Kidney capillary endothelial cell (primary cell): ENCODE measurements at regions not wholly inside any gene's neighbourhood (a gene's known extent, or its start where the extent isn't known, plus 50 kb on each side); places are given as distances from the start of the nearest gene placed in this dataset.
"Not testable (repeated sequence)": the region's sequence is repeated elsewhere in the genome, so short reads cannot be mapped to it uniquely, and the experiment has no call there.

Source experiments
- DNase-seq: peaks from one replicate; pipeline ENCODE4 v3.0.0-alpha.2; 2018; ENCODE audit warnings: low spot score

DNA sequence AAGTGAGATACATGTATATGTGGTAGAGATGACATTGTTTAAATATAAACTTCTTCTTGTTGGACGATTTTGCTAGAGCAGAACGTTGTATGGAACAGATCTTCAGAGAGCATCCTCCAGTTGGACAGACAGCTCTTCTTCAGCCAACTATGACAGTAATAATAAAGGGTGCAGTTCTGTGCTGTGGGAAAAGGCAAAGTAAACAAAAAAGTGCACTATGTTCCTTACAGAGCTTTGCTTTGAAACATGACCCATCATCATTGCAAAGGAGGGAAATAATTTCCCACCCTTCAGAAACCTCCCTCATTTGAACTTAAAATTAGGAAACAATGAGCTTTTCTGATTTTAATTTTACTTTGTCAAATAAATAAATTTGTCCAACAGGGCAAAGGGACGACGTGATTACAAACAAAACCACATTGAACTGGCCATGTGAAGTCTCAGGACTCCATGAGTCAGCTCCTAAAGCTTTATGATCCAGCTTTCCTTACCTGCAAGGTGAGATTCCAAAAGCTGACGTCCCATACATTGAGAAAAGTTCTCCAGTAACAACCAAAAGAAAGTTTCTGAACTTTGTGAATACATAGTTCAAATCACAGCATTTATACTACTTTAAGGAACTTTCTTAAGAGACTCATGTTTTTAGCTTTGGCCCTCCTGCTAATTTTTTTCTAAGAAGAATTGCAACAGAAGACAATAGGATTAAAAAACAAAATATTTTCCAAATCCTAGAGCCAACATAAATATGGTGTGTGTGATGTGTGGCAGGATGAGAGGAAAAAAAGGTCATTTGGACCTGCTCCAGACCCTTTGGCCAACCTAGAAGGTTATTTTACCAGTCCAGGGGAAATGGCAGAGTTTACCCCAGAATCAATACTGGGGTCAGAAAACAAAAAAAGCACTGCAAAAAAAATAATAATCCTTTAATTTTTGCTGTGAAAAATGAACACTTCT is 565.4 kb upstream of the NRP1 start:
- no peak for DNase-seq

DNA sequence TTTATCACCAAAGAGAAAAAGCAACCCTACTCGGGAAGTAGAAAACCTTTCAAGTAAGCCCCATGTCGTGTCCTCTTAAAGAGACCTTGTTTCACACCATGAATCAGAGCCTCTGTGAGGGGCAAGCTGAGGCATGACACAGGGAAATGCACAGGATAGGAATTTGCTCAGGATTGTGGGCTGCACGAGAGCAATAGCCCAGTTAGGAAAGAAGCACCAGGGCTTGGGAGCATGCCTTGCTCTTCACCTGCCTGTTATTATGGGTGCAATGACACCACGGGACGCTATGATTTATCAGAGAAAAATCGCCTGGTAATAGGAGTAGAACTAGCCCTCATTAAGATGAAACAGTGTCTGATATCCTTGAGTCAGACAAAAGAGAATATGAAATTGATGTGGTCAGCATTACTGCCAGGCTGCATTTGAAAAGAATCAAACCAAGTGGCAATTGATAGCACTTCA is 562.9 kb upstream of the NRP1 start:
- DNase-seq = no peak

DNA sequence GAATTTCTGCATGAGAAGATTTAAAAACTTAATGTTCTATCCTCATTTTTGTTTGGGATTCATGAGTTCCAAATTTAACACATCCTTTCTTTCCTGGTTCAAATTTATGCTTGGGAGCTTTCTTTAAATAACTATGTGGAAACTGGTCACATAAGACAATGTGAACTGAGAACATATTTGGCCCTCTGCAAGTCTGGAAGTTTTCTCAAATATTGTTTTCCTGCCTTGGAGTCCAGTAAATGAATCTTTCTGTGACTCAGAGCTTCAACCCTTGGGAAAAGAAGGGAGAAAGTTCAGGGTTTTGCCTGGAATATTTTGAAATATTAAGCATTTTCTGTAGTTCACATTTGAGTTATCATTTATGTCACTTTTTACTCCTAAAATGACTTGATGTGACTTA is 559.0 kb upstream of the NRP1 start:
- DNase-seq = no peak

DNA sequence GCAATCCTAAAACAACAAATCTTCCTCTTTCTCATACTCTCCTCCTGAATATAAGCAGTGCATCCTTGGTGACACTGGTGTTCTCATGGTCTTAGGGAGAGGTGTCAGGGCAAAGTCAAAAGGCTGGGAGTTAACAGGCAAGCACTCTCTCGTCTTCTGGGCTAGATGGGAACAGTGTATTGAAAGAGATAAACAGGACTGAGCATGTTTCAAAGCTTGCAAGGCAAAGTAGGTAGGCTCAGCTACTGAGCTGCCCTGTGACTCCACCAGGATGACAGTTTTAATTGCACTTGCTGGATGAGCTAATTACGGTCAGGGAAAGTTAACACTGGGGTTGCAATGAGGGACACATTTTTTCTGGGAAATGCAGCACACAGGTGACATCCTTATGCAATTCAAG is 554.9 kb upstream of the NRP1 start:
- no peak for DNase-seq

DNA sequence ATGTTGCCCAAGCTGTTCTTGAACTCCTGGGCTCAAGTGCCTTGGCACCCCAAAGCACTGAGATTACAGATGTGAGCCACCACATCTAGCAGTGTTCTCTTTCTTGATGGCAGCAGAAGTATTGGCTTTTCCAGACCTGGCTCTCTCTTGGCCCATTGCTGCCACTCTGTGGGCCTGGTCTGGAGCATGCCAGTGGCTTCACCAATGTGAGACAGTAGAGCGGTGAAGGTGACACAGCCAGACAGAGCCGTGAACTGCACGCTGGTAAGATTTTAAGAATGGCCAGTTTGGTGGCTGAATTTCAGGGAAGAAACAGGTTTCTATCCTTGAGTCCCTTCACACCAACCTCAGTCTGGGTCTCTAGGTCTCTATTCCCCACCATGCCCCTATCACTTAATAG is 552.7 kb upstream of the NRP1 start:
- DNase-seq = no peak

DNA sequence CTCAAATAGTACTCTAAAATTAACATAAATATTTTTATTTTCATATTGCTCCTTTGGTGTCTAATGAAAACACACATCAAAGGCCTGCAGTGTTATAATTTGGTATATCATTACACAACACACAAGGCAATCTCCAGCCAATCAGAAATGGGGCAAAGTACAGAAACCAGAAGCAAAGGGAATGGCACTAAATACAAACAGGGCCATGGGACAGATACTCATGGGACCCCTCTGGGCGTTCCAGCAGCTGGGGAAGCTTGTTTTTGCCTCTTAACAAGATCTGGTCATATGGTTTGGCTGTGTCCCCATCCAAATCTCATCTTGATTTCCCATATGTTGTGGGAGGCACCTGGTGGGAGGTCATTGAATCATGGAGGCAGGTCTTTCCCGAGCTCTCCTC is 551.8 kb upstream of the NRP1 start:
- no peak for DNase-seq

DNA sequence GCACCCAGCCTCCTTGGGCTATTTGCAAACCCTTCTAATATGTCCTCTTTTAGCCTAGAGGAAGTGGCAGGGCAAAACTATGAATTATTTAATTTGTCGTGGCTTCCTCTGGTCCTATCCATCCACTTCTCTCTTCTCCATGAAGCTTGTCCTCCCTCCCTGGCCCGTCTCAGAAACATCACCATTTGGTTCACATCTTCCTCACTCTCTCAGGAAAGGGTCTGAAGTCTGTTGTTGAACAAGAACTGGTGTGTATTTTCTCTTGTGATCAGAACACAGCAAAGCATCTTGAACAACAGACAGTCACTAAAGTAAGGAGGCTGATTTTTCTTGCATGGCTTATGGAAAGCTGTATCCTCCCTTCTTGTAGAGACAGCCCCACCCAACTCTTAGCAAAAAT is 550.1 kb upstream of the NRP1 start:
- no peak for DNase-seq

DNA sequence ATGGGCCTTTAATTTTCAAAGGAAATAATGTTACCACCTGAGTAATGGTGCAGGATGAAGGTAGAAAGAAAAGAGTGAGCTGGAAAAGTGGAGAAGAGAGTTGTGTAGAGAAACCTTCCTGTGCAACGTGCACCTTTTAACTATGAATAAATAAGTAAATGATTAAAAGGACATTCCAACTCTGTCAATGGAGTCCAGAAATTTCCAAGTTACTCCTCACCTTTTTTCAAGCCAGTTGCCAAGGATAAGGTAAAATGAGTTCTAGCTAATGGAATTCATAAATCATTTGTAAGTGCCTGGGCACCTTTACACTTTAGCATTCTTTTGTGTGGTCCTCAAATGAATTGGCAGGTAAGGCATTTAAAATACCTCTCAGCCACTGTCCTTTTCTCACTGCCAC is 549.4 kb upstream of the NRP1 start:
- no peak for DNase-seq

DNA sequence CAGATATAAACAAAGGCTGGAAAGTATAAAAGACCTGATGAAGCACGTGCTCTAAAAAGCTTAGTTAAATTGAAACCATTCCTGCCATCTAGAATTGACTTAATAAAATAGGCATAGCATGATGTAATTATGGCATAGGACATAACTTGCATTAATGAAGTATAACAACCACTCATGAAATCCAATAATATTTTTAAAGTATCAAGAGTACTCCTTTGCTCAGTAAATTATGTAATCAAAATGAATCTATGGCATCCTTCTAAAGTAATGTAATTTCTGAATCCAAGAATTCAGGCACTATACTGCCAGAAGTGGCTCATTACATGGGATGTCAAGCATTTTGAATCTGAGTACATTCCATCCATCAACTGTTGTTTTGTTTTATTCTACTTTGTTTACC is 548.5 kb upstream of the NRP1 start:
- DNase-seq = no peak

DNA sequence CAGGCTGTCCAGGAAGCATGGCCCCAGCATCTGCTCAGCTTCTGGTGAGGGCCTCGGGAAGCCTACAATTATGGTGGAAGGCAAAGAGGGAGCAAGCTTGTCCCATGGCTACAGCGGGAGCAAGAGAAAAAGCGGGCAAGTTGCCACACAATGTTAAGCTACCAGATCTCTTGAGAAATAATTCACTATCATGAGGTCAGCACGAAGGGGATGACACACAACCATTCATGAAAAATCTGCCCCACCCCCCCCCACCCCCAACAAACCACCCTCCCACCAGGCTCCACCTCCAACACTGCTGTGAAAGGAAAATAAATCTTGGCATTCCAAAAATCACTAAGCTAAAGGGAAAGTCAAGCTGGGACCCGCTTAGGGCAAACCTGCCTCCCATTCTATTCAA is 545.8 kb upstream of the NRP1 start:
- no peak for DNase-seq

DNA sequence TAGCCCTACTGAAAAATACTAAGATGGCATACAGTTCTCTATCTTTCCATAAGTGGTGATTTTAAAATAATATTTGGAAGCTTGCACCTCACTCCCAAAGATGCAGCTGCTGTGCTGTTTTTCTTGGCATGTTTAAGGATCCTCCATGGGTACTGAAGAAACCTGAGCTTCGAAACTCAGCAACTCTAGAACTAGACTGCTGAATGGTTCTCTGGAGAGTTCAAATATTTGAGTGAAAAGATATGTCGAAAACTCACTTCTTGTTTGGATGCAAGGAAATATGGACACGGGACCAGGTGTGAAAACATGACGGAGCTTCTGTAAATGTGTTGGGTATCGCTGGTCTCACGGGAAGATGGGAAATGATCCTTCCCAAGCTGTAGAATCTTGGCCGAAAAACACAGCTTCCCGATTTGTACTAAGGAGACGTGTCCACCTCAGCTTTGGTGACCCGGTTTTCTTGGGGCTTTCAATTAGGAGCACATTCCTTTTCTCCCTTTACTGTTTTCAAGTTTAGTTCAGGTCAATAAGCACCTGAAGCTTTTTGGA is 543.8 kb upstream of the NRP1 start:
- no peak for DNase-seq

DNA sequence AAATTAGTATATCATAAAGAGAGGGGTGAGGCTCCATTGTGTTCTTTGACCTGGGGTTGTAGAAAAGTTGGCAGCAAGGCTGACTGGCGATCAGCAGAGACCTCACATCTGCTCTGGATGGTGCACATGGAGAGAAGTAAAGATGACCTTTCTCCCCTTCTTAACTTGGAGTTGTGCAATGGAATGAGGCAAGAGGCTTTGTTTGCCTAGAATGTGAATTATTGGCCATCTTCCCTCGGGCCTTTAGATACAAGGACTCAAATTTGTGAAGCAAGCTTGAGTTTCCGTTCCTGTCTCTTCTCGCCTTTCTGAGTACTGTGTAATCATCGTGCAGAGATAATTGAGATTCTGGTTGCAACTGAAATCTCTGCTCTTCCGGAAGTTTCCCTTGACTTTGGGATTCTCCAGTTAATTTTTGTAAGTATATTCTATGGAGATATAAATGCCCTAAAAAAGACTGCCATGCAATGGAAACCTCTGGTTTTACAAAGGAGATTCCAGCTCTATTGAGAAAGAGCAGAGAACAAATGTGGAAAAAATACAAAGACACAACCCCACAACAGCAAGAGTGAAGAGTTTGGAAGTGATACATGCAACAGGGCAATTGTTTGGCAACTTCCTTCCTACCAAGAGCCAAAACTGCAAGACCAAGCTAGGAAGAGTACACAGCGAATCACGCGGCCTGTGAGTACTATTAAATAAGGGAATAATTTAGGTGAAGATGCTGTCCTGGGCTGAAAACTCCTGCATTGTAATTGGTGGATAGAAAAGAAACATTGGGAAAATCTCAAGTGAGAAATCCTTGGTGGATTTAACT is 542.3 kb upstream of the NRP1 start:
- DNase-seq = no peak

DNA sequence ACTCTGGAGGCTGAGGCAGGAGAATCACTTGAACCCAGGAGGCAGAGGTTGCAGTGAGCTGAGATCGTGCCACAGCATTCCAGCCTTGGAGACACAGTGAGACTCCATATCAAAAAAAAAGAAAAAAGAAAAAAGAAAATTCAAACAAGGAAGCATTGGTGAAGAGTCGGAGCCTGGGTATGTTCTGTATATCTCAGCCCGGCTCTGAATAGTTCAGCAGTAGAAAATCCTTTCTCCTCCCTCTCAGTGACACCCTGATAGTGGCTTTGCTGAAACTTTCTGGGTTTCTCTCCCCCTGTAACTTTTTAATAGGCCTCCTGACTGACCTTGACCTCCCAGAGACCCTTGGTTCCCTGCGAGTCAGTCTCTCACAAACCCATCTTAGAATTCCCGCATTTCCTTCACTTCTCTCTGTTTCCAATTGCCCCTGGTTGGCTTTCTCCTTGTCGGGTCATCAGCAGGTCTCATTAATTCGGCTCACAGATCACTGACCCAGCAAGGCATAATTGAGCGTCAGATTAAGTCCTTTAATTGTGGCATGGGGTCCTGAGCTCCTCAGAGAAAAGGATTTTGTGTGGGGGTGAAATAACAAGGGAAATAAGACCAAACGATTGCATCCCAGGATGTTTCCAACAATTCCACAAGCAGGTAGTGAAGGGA is 541.6 kb upstream of the NRP1 start:
- no peak for DNase-seq

DNA sequence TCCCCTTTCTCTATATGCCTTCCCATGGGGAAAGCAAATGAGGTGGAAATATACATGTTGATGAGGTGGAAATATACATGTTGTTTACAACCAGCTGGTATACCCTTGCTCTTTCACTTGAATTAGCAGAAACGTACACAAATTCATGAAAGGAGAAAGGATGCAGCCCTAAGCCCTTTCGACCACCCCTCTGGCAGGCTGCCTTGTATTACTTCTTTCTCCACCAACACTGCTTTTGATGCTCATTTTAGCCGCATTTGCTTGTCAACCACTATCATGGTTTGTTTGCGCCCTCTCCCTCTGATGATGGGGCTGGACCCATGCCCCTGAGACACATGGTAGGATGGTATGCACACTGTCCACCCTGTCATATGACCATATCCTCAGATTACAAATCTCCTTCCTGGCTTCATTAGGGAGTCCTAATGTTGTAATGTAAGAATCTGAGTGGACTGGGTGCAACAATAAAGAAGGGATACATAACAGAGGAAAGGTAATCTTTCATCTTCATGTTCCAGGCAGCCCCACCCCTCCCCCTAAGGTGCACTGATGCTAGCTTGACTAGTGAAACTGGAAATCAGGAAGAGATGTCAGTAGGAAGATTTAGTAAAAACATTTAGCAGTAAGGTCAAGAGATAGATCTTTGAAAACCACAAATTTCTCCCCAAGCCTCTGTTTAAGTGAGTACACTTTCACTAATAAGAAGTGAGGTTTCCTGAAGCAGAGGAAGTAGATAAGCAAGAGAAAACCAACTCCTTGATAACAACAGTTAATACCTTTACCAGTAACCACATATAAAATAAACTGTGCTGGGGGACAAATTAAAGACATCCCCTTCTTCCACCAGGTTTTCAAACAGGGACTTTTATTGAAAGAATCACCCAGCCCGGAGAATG is 536.8 kb upstream of the NRP1 start:
- DNase-seq = no peak

DNA sequence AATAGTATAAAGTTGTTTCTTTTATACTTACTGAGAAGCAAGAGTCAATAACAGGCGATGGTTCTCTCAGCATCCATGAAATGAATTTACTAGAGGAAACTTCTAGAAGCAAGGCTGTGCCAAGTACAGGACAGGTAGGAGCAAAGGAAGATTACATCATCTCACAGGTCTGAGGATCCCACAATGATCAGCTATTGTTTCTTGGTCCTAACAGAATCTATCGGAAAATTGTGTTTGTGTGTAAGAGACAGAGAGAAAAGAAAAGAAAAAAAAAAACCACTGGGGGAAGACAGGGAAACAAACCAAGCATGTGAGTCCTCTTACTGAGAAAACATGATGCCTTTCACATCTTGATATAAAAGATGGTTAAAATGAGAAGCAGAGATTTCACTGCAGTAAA is 535.0 kb upstream of the NRP1 start:
- no peak for DNase-seq

DNA sequence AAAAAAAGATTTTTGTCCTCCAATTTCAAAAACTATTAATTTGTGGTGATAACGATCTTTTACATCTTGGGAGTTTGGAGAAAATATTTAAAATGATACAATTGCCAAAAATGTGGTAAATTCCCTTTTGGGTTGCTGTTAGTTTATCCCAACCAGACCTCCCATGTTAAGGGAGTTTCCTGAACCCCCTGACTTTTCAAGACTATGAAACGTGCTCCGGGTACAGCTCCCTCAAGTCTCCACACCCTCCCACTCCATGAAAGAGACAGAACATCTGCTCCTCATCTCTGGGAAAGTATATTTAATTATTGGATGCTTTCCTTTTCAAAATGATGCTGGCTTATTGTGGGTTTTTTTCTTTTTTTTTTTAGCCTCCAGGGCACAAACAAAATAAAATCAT is 534.6 kb upstream of the NRP1 start:
- no peak for DNase-seq

DNA sequence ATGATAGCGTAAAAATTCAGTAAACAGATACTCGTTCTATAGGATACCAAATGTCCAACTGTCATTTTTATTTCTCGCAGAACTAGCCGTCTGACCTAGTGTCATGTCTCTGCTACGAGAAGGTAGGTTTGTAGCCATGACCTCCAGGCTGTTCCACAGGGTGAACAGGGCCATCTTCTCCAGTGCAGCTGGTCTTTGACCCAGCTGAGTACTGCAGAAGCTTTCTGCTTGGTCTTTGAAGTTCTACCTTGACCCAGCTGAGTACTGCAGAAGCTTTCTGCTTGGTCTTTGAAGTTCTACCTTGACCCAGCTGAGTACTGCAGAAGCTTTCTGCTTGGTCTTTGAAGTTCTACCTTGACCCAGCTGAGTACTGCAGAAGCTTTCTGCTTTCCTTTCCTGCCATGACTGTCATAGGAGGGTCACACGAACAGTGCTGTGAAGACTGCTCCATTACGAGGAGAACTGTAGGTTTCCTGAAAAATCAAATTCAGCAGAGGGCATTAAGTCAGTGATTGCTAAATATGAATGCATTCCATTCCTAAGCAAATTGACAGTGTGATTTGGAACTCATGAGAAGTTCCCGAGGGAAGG is 532.8 kb upstream of the NRP1 start:
- DNase-seq = not testable (repeated sequence)

DNA sequence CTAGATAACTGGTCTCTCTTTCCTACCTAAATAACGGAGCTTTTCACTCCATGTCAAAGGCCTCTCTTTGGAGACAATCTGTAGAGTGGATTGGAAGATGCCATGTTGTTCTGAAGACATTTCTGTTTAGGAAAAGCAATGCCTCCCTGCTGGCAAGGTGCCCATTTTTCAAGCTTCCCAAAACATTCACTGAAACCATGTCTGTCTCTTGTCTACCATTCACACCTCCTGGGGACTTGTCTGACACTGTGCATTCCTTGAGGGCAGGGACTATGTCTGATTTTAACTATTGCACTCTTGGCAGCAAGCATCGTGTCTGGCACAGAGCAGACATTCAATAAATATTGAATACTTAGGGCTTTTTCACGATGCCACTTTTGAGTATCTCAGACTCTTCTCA is 528.9 kb upstream of the NRP1 start:
- no peak for DNase-seq

DNA sequence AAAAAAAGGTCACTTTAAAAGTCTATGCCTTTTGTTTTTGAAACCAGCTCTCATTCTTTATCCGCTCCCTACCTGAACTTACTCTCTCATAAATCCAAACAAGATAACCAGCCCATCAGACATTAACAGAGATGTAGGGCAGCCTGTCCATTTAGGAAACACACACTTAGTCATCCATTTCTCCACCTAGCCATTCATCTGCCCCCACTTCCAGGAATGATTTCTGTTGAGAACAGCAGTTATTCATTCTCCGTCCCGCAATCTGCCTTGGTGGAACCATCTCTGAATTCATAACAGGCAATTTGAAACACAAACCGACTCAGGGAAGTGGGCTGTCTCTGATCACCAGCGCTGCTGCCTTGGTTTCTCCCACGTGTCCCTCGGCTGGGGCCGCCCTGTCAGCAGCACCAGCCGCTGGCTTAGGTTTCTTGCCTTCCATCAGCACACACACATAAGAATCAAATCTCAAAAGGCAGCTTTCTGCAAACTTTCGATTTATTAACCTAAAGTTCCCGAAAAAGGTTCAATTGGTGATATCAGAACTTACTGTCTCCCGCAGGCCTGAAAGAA is 528.2 kb upstream of the NRP1 start:
- no peak for DNase-seq

DNA sequence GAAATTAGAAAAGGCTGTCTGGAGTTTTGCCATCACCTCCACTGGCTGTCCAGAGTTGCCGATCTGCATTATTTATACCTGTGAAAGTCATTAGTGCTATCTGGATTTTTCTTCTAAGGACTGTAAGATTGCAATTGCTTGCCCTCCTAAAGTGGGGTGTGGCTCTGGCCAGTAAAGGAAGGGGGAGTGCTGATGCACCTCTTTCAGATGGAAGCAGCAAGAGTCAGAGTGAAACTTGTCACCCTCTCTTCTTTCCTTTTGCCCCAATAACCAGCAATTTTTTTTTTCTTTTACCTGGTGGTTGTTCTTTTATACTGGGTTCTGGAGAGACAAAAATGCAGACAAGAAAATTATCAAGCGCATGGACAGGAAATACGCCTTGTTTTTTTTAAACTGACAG is 527.4 kb upstream of the NRP1 start:
- no peak for DNase-seq
